ENCODE measurements at regions not wholly inside any gene's neighbourhood (a gene's known extent, or its start where the extent isn't known, plus 50 kb on each side); places are given as distances from the start of the nearest gene placed in this dataset.
"Not testable (repeated sequence)": the region's sequence is repeated elsewhere in the genome, so short reads cannot be mapped to it uniquely, and the experiment has no call there.

GRCh38 chr2:87275974-87276629 lies 254.5 kb upstream of the PLGLB1 start:
- not testable (repeated sequence) for DNase-seq

- DNase-seq, result not testable (repeated sequence)
Measured at GRCh38 chr2:87276673-87277072, 255.0 kb upstream of the PLGLB1 start.

GRCh38 chr2:87277734-87278133 lies 256.1 kb upstream of the PLGLB1 start:
- DNase-seq, result not testable (repeated sequence)

GRCh38 chr2:87280596-87281355 lies 259.1 kb upstream of the PLGLB1 start:
- DNase-seq, result not testable (repeated sequence)

- DNase-seq, result not testable (repeated sequence)
Measured at GRCh38 chr2:87283735-87284470, 262.3 kb upstream of the PLGLB1 start.

- not testable (repeated sequence) for DNase-seq
Measured at GRCh38 chr2:87284471-87284772, 262.8 kb upstream of the PLGLB1 start.

GRCh38 chr2:87285139-87285538 lies 263.5 kb upstream of the PLGLB1 start:
- not testable (repeated sequence) for DNase-seq

- DNase-seq, result not testable (repeated sequence)
Measured at GRCh38 chr2:87290566-87291307, 269.1 kb upstream of the PLGLB1 start.

GRCh38 chr2:87291400-87292200 lies 270.0 kb upstream of the PLGLB1 start:
- DNase-seq, result not testable (repeated sequence)

GRCh38 chr2:87293931-87294594 lies 272.4 kb upstream of the PLGLB1 start:
- not testable (repeated sequence) for DNase-seq

GRCh38 chr2:87295135-87295534 lies 273.5 kb upstream of the PLGLB1 start:
- not testable (repeated sequence) for DNase-seq

GRCh38 chr2:87301349-87301748 lies 279.7 kb upstream of the PLGLB1 start:
- not testable (repeated sequence) for DNase-seq

GRCh38 chr2:87301871-87302270 lies 280.2 kb upstream of the PLGLB1 start:
- DNase-seq, result not testable (repeated sequence)

GRCh38 chr2:87308621-87309020 lies 287.0 kb upstream of the PLGLB1 start:
- not testable (repeated sequence) for DNase-seq

GRCh38 chr2:87309785-87310184 lies 288.1 kb upstream of the PLGLB1 start:
- DNase-seq, result not testable (repeated sequence)

GRCh38 chr2:87311896-87312441 lies 290.3 kb upstream of the PLGLB1 start:
- not testable (repeated sequence) for DNase-seq

GRCh38 chr2:87314622-87315021 lies 293.0 kb upstream of the PLGLB1 start:
- DNase-seq, result not testable (repeated sequence)

GRCh38 chr2:87315183-87315902 lies 293.7 kb upstream of the PLGLB1 start:
- not testable (repeated sequence) for DNase-seq

GRCh38 chr2:87317193-87317592 lies 295.5 kb upstream of the PLGLB1 start:
- not testable (repeated sequence) for DNase-seq

GRCh38 chr2:87318814-87319491 lies 297.3 kb upstream of the PLGLB1 start:
- not testable (repeated sequence) for DNase-seq

Data from Kasumi-1 (cell line).